Cerebellar cortex (tissue), 1 donor: ENCODE measurements at regions not wholly inside any gene's neighbourhood (a gene's known extent, or its start where the extent isn't known, plus 50 kb on each side); places are given as distances from the start of the nearest gene placed in this dataset.

ENCODE experiments used
- DNase-seq: peaks from one replicate; pipeline ENCODE4 v3.0.0-alpha.2; 2015; ENCODE audit warnings: low spot score

- DNase-seq: no peak
These were observed 168.9 kb upstream of the NOVA1 start for GRCh38 chr14:26766726-26767125.

- no peak for DNase-seq
These were observed 176.2 kb upstream of the NOVA1 start for GRCh38 chr14:26773906-26774593.

- no peak for DNase-seq
These were observed 178.1 kb upstream of the NOVA1 start for GRCh38 chr14:26775765-26776563.

GRCh38 chr14:26791117-26791806 is 193.4 kb upstream of the NOVA1 start:
- DNase-seq: no peak

- no peak for DNase-seq
These were observed 196.9 kb upstream of the NOVA1 start for GRCh38 chr14:26794731-26795130.

- DNase-seq: no peak
These were observed 210.6 kb upstream of the NOVA1 start for GRCh38 chr14:26808407-26808806.

GRCh38 chr14:26810631-26811030 is 212.8 kb upstream of the NOVA1 start:
- no peak for DNase-seq

- no peak for DNase-seq
These were observed 214.0 kb upstream of the NOVA1 start for GRCh38 chr14:26811756-26812305.

GRCh38 chr14:26820138-26820537 is 222.3 kb upstream of the NOVA1 start:
- no peak for DNase-seq

- no peak for DNase-seq
These were observed 222.7 kb upstream of the NOVA1 start for GRCh38 chr14:26820572-26820971.

GRCh38 chr14:26828741-26829140 is 230.9 kb upstream of the NOVA1 start:
- no peak for DNase-seq

- DNase-seq: no peak
These were observed 235.9 kb upstream of the NOVA1 start for GRCh38 chr14:26833621-26834176.

- DNase-seq: no peak
These were observed 238.2 kb upstream of the NOVA1 start for GRCh38 chr14:26835979-26836570.

- DNase-seq: no peak
These were observed 241.6 kb upstream of the NOVA1 start for GRCh38 chr14:26839481-26839880.

- DNase-seq: no peak
These were observed 243.5 kb upstream of the NOVA1 start for GRCh38 chr14:26841326-26841725.

GRCh38 chr14:26841920-26842741 is 244.3 kb upstream of the NOVA1 start:
- DNase-seq: no peak

GRCh38 chr14:26845151-26845818 is 247.5 kb upstream of the NOVA1 start:
- no peak for DNase-seq

GRCh38 chr14:26846388-26846787 is 248.6 kb upstream of the NOVA1 start:
- no peak for DNase-seq

GRCh38 chr14:26849514-26849913 is 251.7 kb upstream of the NOVA1 start:
- no peak for DNase-seq

- DNase-seq: no peak
These were observed 254.0 kb upstream of the NOVA1 start for GRCh38 chr14:26851793-26852192.
